ENCODE measurements at regions not wholly inside any gene's neighbourhood (a gene's known extent, or its start where the extent isn't known, plus 50 kb on each side); places are given as distances from the start of the nearest gene placed in this dataset.
A peak's percentile ranks its signal among the peaks of the same experiment; 100 is the strongest.

GRCh38 chr20:46811224-46812084, 83.2 kb upstream of the EYA2 start:
- DNase-seq (ENCODE audit: low read depth, low spot score), result peak; percentile 59

DNA sequence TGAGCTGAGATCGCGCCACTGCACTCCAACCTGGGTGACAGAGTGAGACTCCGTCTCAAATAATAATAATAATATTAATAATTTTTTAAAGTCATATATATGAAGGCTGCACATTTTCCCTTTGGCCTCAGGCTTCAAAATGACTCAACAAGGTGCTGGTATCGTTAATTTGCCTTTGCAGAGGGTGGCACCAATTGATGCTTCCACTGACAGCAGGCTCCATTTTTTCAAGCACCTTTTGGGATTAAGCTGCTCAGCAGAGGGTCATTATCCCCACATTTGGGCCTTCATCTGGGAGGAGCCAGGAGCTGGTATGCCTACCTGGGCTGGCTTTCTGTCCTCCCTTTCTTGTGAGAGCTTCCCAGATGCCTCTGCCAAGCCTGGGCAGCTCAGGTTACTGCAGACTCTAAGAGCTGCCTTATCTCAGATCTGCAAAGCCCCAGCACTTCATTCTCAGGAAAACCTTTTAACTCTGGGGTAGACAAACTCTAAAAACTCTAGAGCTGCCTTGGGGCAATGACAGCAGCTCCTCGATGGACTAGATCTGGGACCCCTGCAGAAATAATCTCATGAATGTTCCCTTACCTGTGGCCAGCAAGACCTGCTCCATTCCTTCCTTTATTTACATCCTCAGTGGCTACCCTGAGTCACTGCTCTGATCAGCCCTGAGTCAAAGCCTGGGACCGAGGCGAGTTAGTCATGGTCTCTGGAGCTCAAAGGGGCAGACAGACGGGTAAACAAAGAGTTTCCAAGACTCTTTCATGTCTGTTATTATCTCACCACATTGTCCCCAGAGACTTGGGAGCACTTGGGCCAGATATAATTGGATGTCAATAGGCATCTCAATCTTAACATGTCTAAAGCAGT, 80.0 kb upstream of the EYA2 start:
- peak; percentile 94 for DNase-seq (ENCODE audit: low read depth, low spot score)

DNA sequence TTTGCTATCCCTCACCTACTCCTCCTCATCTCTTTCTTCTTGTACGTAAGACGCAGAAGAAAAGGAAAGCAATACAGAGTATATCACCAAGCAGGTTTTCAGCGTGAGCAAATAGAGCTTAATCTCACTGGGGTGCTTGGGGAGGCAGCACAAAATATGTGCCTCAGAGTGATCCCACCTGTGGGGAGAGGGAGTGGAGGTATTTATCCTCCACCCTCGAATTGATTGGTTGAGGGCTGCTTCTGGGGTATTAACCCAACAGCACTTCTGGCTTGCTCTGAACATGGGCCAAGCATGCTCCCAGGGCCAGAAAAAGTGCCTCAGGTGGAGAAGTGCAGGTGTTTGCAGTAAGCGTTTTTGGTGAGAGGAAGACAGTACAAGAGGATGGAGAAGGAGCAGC, 78.5 kb upstream of the EYA2 start:
- DNase-seq (ENCODE audit: low read depth, low spot score), result no peak

- no peak for DNase-seq (ENCODE audit: low read depth, low spot score)
These were observed 77.6 kb upstream of the EYA2 start for GRCh38 chr20:46816886-46817638.

DNA sequence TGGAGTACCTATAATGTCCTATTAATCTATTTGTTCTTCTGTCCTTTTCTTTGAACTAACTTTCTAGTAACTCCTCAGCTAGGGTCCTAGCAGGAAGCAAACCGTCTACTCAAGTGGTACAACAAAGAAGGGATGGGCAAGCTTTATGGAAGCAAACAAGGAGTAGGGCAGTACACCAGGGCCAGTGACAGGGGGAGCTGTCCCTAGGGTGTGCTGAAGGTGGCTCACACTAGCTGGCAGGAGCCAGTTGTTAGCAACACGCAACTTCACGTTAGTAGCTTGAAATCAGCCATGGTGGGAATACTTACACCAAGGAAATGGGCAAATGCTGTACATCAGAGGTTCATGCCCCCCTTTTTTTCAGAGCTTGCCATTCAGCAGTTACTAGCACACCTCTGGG, 74.0 kb upstream of the EYA2 start:
- no peak for DNase-seq (ENCODE audit: low read depth, low spot score)

DNA sequence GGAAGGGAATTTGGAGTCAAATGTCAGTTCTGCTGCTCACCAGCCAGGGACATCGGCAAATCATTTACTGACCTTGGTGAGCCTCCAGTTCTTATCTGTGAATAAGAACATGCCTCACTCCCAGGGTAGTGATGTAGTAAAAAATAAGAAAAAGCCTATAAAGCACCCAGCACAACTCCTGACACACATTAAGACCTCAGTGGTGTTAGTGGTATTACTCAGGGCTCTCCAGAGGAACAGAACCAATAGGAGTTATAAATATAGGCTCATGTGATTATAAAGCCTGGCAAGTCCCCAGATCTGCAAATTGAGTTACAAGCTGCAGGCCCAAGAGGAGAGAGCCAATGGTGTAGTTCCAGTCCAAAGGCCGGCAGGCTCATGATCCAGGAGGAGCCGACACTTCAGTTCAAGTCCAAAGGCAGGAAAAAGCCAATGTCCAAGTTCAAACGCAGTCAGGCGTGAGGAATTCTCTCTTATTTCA, 71.3 kb upstream of the EYA2 start:
- no peak for DNase-seq (ENCODE audit: low read depth, low spot score)

GRCh38 chr20:46823753-46824152, 70.9 kb upstream of the EYA2 start:
- DNase-seq (ENCODE audit: low read depth, low spot score), result no peak

DNA sequence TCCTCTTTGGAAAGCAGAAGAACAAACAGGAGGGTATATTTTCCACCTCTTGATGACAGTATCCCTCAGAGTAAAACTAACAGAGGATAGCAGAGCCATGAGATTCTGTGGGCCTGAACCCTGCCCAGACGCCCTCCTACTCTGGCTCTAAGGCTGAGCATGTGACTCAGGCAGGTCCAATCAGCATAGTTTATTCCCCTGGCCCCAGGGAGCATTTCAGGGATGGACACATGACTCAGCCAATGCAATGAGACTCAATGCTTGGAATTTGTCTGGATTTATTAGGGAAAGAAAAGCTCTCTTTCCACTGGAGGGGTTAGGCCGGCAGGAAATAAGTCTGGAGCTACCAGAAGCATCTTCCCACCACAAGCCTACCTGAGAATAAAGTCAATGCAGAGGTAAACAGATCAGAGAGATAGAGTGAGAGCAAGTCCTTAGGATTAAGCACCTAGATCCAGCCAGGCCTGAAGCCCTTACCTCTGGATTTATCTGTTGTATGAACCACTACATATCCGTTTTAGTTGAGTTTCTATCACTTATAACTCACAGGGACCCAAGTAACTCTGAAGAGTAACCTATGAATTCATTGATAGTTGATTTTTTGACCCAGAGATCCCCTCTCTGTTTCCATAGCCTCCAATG, 68.2 kb upstream of the EYA2 start:
- DNase-seq (ENCODE audit: low read depth, low spot score), result no peak

GRCh38 chr20:46827718-46828458, 66.8 kb upstream of the EYA2 start:
- DNase-seq (ENCODE audit: low read depth, low spot score), result no peak

DNA sequence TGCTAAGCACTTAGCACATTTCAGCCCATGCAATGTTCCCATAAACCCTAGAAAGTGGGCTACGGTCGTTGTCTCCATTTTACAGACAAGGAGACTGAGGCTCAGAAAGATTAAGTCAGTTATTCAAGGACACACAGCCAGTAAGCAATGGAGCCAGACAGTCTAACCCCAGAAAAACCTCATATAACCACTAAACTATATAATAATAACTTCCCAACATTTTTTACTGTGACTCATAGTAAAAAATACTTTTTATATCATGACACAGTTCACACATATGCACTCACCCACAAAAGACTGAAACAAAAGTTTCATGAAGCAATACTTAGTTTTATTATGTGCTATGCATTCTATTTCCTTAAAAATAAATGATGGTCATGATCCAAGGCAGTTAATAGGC, 66.2 kb upstream of the EYA2 start:
- DNase-seq (ENCODE audit: low read depth, low spot score), result no peak

DNA sequence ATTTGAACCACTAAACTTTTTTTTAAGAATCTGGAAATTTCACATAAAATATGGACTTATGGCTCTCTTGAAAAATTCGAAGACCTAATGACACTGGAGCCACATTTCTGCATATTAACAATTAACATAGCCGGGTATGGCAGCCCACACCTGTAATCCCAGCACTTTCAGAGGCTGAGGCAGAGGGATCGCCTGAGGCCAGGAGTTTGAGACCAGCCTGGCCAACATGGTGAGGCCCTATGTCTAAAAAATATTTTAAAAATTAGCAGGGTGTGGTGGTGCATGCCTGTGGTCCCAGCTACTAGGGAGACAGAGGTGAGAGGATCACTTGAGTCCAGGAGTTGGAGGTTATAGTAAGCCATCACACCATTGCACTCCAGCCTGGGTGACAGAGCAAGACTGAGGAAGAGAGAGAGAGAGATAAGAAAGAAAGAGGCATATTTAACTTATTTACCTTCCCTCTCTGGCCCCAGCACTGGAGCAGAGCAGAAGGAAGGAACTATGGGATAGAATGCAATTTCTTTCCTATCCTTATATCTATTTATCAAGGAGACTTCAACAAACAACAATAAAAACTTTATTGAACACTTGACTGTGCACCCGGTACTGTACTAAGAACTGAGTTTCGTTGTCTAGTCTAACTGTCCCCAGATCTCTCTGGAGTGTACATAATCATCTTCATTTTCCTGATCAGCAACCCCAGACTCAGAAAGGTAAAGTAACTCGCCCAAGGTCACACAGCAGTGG, 63.6 kb upstream of the EYA2 start:
- no peak for DNase-seq (ENCODE audit: low read depth, low spot score)

DNA sequence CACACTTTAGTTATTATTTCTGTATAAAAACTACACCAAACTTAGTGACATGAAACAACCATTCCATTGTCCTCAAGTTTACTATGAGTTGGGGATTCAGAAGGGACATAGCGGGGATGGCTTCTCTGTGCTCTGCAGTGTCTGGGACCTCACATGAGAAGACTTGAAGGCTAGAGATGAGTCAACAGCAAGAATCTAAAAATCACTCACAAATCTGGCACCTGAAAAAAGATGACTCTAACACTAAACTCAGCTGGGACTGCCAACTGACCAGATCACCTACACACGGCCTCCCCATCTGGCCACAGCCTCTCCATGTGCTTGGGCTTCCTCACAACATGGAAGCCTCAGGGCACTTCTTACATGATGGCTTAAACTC, 63.0 kb upstream of the EYA2 start:
- no peak for DNase-seq (ENCODE audit: low read depth, low spot score)

DNA sequence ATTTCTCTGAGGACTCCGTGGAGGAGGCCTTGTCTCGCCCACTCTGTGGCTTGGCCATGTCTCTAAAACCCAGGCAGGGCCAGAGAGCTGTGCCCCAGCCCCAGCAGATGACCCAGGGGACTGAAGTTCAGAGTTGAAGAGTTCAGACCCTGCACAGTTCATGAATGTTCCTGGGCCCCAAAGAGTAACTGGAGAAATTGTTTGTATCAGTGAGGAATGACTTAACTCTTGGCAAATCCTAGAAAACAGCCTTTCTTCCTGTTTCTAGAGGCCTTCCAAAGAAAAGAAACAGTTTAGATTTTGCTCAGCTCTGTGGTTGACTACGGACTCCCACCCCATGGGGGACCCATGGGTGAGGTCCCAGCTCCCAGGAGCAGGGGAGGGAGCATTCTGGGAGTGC, 62.1 kb upstream of the EYA2 start:
- DNase-seq (ENCODE audit: low read depth, low spot score), result no peak

DNA sequence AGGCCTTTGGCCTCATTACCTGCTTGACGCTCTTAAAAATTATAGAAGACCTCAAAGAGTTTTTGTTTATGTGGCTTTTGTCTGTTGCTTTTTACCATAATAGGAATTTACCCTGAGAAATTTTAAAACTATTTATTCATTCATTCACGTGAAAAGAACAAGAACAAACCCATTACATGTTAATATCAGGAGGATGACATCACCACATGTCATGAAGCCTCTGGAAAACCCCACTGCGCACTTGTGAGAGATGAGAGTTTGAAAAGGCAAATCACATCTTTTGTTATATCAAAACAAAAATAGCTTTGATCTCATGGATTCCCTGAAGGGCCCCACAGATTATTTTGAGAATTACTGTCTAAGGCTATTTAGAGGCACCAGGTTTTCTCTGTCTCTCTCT, 61.3 kb upstream of the EYA2 start:
- DNase-seq (ENCODE audit: low read depth, low spot score), result no peak

DNA sequence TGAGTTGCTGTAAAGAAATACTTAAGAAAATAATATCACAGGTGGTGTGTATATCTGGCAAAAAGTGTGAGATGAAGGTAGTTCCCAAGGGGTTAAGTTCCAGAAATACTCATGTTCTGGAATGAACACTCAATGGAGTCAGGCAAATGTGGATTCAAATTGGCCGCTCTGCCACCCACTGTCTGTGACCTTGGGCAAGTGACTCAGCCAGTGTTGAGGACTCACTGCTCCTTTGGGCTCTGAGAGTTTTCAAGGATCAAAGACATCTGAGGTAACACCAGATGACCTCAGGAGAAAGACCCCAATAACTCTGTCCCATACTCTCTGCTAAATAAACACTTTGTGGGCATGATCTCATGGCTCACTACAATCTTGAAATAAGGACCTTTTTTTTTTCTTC, 59.2 kb upstream of the EYA2 start:
- DNase-seq (ENCODE audit: low read depth, low spot score), result no peak

DNA sequence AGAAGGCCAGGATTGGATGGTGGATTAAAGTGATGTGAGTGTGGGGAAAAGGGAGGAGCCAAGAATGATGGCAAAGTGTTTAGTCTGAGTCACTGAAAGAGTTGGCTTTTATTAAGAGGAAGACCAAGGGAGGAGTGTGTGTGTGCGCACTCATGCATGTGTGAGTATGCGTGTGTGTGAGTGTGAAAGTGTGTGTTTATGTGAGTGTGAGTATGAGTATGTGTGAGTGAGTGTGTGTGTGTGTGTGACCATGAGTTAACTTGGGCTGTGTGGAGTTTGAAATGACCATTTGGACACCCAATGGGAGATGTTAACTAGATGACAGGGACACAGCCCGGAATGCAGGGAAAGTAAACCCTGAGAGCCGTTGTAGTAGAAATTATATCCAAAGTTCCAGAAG, 57.6 kb upstream of the EYA2 start:
- no peak for DNase-seq (ENCODE audit: low read depth, low spot score)

DNA sequence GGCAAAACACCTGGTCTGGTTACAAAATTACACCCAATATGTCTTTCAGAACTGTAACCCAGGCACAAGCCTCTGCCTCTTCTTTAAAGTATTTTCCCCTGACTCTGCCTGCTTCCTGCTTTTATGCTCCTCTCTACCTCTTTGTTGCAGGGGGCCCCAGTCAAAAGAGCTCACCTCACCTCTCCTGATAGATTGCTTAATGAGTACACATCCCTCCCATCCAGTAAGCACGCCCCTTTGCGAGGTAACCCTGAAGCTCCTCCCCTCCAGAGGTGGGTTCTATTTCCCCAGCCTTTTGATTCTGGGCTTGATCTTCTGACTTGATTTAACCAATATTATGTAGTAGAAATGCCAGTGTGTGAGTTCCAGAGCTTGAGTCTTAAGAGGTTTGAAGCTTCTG, 56.6 kb upstream of the EYA2 start:
- DNase-seq (ENCODE audit: low read depth, low spot score), result peak; percentile 30

DNA sequence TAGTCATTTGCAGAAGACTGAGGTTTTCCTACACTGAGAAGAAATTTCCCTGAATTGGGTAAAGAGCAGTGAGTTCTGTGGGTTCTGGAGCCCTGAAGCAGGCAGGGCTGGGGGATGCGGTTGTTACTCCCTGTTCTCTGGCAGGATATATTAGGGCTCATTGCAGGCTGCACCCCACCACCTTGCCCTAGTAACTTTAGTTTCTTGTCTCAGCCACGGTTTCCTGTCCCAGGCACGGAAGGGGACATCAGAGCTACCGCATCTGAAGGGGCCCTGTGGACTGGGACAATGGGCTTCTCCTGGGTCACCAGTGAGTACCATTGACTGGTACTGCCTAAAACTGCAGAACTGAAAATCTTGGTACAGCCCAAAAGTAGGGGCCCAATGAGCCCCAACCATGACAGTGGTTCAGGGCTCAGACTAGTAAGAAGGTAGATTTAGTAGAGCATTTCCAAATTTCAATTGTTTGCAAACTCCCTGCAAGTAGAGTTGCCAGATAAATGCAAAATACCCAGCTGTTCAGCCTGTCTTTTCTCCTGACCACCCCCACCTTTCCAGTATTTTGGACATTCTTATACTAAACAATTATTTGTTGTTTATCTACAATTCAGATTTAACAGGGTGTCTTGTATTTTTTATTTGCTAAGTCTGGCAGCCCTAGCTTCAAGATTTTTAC, 54.5 kb upstream of the EYA2 start:
- DNase-seq (ENCODE audit: low read depth, low spot score), result no peak

Data from ELF-1 (cell line).